DMS153 treated with DMSO at 0.1 percent for 48 hours (cell line): ENCODE measurements at regions not wholly inside any gene's neighbourhood (a gene's known extent, or its start where the extent isn't known, plus 50 kb on each side); places are given as distances from the start of the nearest gene placed in this dataset.

Source experiments
- DNase-seq: peaks from one replicate; lab custom pipeline; 2025; ENCODE audit not compliant: unreplicated experiment; lab: John Stamatoyannopoulos, UW

DNA sequence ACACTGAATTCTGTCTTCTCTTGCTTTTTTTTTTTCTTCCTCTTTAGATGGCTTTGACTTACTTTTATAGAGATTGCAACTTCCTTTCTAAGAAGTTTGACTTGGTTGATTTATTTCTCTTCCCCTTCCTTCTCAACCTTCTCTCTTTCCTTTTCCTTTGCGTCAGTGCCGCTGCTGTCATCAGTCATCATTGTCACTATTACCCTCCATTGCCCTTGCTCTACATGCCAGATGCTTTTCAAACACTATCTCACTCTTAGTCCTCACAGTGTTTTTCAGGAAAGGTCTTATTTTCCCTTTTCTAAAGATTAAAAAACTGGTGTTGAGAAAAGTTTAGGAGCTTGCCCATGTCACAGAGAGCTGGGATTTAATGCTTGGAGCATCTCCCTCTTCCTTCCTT lies 74.7 kb upstream of the C11orf87 start:
- DNase-seq = no peak

- DNase-seq = no peak
Observed at GRCh38 chr11:109349276-109350080, 72.5 kb upstream of the C11orf87 start.

GRCh38 chr11:109350091-109350490 lies 71.9 kb upstream of the C11orf87 start:
- DNase-seq = no peak

DNA sequence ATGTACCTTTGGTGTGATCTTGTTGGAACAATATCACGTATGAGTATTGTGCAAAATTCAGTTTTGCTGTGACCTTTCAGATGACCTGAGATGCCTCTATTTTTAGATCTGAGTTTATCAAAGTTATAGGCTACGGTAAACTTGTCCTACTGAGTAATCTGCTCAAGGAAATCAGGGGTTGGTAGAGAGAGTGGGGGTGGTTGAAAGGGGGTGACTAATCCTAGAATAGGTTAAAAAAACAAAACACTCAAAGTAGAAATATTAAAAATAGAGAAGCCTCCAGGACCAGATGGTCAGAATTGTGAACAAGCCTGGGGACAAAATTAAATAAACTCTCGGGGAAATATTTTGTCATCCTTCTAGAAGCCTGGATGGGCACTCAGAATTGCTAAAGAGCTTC lies 59.9 kb upstream of the C11orf87 start:
- DNase-seq = no peak

DNA sequence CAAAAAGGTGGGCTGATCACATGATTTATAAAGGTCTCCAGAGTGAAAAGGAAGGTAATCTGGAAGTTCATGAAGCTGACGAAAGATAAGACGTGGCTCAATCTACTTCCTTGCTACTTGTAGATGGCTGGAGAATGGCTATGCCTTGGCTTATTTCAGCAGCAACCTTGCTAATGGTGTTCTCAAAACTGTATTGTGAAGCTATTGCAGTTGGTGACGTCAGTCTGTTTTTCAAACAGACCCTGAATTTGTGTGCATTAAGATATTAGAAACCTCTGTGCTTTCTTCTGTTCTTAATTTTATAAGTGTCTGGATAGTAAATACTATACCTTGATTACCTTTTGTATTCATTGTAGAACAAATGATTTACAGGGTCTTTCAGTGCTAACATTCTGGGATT lies 58.3 kb upstream of the C11orf87 start:
- DNase-seq = no peak

- no peak for DNase-seq
Observed at GRCh38 chr11:109364851-109365250, 57.1 kb upstream of the C11orf87 start.

- DNase-seq = no peak
Observed at GRCh38 chr11:109371444-109372176, 50.4 kb upstream of the C11orf87 start.
